LNCAP (cell line): ENCODE measurements at regions not wholly inside any gene's neighbourhood (a gene's known extent, or its start where the extent isn't known, plus 50 kb on each side); places are given as distances from the start of the nearest gene placed in this dataset.
A peak's percentile ranks its signal among the peaks of the same experiment; 100 is the strongest.

Experiments used
- TF ChIP-seq, protein P1 (sequence below): fragments of 450-650 bp; IDR thresholded peaks from 2 replicates; pipeline ENCODE4 v1.5.1; 2017; ENCODE audit warnings: mild to moderate bottlenecking

DNA sequence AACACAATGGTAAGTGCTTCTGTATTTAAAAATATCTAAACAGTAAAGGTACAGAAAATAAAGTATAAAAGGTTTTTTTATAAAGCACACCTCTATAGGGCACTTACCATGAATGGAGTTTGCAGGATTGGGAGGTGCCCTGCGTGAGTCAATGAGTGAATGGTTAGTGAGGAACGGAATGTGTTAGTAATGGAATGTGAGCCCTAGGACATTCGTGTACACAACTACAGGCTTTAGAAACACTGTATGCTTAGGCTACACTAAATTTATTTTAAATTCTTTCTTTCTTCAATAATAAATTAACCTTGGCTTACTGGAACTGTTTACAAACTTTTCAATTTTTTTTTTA, 337.9 kb upstream of the SLC39A10 start:
- TF ChIP-seq, protein P1, sequence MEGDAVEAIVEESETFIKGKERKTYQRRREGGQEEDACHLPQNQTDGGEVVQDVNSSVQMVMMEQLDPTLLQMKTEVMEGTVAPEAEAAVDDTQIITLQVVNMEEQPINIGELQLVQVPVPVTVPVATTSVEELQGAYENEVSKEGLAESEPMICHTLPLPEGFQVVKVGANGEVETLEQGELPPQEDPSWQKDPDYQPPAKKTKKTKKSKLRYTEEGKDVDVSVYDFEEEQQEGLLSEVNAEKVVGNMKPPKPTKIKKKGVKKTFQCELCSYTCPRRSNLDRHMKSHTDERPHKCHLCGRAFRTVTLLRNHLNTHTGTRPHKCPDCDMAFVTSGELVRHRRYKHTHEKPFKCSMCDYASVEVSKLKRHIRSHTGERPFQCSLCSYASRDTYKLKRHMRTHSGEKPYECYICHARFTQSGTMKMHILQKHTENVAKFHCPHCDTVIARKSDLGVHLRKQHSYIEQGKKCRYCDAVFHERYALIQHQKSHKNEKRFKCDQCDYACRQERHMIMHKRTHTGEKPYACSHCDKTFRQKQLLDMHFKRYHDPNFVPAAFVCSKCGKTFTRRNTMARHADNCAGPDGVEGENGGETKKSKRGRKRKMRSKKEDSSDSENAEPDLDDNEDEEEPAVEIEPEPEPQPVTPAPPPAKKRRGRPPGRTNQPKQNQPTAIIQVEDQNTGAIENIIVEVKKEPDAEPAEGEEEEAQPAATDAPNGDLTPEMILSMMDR: no peak

DNA sequence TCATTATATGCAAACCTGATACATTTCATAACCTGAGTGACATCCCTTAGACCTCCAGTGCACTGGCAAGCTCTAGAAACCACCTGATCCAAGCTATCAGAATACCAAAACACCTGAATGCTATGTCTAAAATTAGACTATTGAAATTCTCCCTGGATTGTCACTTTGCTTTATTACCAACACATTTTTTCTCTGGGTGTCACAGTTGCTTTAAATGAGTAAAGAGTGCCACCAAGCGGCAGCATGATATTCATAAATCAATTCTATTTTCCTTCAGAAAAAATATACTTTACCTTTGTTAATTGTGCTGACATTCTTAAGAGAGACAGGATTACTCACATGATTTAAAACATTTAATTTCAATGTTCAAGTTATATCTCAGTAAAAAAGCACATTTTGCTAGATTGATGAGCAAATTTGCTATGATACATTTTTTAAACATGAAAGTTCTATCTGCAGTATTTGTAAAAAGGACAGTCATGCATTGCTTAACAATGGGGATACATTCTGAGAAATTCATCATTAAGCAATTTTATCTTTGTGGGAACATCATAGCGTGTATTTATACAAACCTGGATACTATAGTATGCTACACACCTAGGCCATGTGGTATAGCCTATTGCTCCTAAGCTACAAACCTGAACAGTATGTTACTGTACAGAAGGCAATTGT, 338.4 kb upstream of the SLC39A10 start:
- TF ChIP-seq, protein P1: peak; percentile 54

DNA sequence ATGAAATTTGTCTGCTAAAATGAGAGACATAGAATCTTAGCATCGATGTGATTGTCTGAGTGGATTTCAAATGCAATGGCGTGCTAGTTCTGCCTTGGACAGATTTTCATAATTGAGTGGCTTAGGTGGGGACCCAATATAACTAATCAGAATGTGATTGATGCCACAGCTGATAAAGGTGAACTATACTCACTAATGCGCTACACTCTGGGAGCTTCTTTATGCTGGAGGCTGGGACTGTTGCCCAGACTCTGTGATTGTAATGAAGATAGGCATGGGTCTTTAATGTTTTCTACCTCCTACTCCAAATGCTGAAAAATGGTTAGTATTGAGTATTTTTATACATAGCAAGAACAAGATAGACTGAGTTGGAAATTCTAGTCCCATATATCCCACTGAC, 339.5 kb upstream of the SLC39A10 start:
- TF ChIP-seq, protein P1: no peak

DNA sequence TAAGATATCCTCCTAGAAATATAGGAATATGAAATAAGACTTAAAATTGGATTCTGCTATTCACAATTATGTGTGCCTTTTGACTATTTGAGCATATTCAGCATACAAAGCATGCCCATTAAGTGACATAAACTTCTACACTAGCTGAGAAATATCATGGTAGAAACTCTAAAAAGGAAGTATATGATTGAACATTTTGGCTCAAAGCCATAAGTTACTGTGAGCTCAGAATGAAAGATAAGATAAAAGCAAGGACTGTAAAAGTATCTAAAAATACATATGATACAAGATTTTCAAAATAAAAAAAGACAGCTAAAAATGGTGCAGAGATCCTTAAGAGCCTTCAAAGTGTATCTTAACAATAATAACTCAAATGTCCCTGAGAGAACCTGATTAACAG, 340.5 kb upstream of the SLC39A10 start:
- TF ChIP-seq, protein P1: no peak

DNA sequence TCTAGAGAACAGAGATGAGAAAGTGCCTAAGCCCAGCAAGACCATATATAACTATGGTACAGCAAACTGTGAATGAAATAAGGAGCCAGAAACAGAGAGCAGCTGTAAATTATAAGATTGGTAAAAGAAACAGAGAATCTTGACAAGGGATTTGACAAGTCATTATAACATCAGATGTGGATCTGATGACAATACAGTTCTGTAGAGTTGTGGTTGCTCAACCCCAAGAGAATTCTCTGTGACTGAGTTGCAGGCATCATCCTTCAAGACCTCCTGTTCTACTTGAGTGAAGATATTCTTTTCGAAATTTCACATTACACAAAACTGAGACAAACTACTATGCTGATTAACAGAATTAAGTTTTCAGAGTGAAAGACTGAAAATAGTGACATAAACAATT, 343.1 kb upstream of the SLC39A10 start:
- TF ChIP-seq, protein P1: no peak

DNA sequence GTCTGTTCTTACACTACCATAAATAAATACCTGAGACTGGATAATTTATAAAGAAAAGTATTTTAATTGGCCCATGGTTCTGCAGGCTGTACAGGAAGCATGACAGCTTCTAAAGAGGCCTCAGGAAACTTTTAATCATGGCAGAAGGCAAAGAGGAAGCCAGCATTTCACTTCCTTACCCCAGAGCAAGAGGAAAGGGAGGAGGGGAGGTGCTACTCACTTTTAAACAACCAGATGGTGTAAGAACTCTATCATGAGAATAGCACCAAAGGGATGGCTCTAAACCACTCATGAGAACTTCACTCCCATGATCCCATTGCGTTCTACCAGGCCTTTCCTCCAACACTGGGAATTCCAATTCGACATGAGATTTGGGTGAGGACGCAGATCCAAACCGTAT, 344.4 kb upstream of the SLC39A10 start:
- TF ChIP-seq, protein P1: no peak

DNA sequence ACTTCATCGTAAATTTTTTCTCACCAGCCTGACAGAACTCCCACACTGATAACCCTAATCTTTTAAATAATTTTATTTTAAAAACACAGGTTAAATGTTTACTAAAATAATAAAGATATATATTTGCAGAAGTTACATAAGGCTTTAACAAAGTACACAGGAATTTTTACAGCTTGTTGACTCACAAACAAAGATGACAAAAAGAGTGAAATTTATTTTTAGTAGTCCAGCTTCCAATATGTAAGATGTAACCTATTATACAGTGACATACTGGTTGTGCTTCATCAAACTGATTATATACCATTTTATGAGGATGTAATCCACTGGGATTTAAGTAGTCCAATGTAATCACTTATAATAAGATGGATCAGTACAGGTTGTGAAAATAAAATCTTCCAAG, 348.9 kb upstream of the SLC39A10 start:
- TF ChIP-seq, protein P1: no peak

DNA sequence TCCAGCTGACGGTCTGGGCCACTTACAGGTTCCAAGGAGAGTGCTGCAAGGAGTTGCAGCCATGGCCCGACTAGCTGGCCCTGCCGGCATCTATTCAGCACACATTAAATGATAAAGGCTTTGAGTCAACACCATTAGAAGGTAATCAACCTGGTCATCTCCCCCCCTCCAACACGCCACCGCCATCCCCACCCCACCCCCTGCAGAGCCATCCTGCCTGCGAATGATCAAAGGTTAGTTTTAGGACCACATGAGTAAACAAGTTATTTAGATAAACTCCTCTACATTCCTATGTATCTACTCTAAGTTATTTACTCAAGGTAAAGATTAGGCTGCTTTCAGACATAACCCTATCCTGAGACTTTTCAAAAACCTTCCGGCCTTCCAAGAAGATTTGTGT, 349.3 kb upstream of the SLC39A10 start:
- TF ChIP-seq, protein P1: no peak
